Stimulated activated naive CD8-positive, alpha-beta T cell treated with anti-CD3 and anti-CD28 coated beads, Interleukin-15, amount 100 ng/mL, for 72 hours (primary cell): ENCODE measurements at regions not wholly inside any gene's neighbourhood (a gene's known extent, or its start where the extent isn't known, plus 50 kb on each side); places are given as distances from the start of the nearest gene placed in this dataset.
A peak's percentile ranks its signal among the peaks of the same experiment; 100 is the strongest.

Source experiments
- ATAC-seq: fragments of 150-1000 bp; cut with Tn5 transposase; 2 replicates; pipeline ENCODE4 v1.10.0; 2021; ENCODE audit warnings: mild to moderate bottlenecking, moderate library complexity
- DNase-seq, 2 donors: peaks; one replicate each; pipeline ENCODE4 v3.0.0; 2021 to 2022
- H3K27ac Mint-ChIP-seq, 2 donors: one replicate each; pipeline ENCODE4 v1.8.0; 2022; ENCODE audit warnings: mild to moderate bottlenecking in 2 of 2, mixed read lengths in 2 of 2, moderate library complexity in 2 of 2
- H3K27me3 Mint-ChIP-seq: one replicate; pipeline ENCODE4 v1.8.0; 2022; ENCODE audit warnings: mixed read lengths
- H3K4me1 Mint-ChIP-seq: one replicate; pipeline ENCODE4 v1.8.0; 2022; ENCODE audit warnings: mild to moderate bottlenecking, mixed read lengths
- H3K4me3 Mint-ChIP-seq, 2 donors: one replicate each; pipeline ENCODE4 v1.8.0; 2022; ENCODE audit warnings: mild to moderate bottlenecking in 2 of 2, mixed read lengths in 2 of 2, moderate library complexity in 1 of 2
- H3K9me3 Mint-ChIP-seq, 2 donors: one replicate each; pipeline ENCODE4 v1.8.0; 2022; ENCODE audit warnings: mixed read lengths in 2 of 2

DNA sequence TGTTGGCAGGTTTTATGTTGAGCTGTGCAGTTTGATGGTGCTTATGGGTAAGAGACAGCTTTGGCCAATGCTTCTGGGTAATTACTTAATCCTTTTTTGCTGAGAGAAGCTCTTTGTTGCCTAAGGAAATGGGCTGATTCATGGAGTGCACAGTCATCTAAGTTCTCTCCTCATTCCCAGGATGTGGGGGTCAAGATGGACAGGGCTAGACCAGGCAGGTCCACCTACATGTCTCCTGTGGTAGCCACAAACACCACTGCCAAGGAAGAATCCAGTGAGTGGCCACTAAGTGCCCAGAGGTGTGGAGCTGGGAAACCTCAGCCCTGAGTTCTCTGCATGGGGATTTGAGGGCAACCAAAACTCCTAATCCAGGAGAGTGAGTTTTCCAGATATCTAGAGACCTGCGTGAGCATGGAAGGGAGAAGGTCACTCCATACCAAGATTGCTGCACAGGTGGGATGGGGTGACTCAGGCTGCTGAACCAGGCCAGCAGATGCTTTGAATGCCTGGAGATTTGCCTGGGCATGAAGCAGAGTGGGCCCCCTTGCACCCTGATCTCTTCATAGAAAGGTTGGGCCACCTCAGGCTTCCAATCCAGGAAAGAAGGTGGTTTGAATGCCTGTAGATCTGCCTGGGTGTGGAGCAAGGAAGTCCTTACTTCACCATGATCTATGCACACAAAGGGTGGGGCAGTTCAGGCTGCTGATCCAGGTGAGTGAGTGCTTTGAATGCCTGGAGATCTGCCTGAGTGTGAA, 234.8 kb upstream of the GNPDA2 start:
- no peaks in the 10 kb centered on the region for H3K4me1 Mint-ChIP-seq
- DNase-seq (no peak), ATAC-seq (no peak)
- H3K9me3 Mint-ChIP-seq: peaks cover 37 to 45% of the 10 kb centered on the region in 2 donors
- no peak overlapping the region for H3K27ac Mint-ChIP-seq
- H3K27me3 Mint-ChIP-seq: no peaks in the 10 kb centered on the region
- no peak overlapping the region for H3K4me3 Mint-ChIP-seq

- Mint-ChIP-seq H3K4me1 (no peaks in the 10 kb centered on the region), H3K27me3 (no peaks in the 10 kb centered on the region), H3K27ac (no peak overlapping the region), H3K4me3 (no peak overlapping the region), H3K9me3 (no peaks in the 10 kb centered on the region)
- DNase-seq (no peak), ATAC-seq (no peak)
Measured at GRCh38 chr4:44931720-44932119, 205.4 kb upstream of the GNPDA2 start.

- Mint-ChIP-seq H3K4me1 (no peaks in the 10 kb centered on the region), H3K9me3 (no peaks in the 10 kb centered on the region), H3K27me3 (no peaks in the 10 kb centered on the region), H3K27ac (no peak overlapping the region), H3K4me3 (no peak overlapping the region)
- no peak for ATAC-seq
- DNase-seq: no peak
Measured at GRCh38 chr4:44928785-44929184, 202.4 kb upstream of the GNPDA2 start.

- no peak for DNase-seq
- no peak overlapping the region for H3K4me3 Mint-ChIP-seq
- H3K4me1 Mint-ChIP-seq: no peaks in the 10 kb centered on the region
- no peak overlapping the region for H3K27ac Mint-ChIP-seq
- no peaks in the 10 kb centered on the region for H3K27me3 Mint-ChIP-seq
- H3K9me3 Mint-ChIP-seq: no peaks in the 10 kb centered on the region
- ATAC-seq: no peak
Measured at GRCh38 chr4:44927399-44928380, 201.3 kb upstream of the GNPDA2 start.

- Mint-ChIP-seq H3K9me3 (peaks cover 0 to 4% of the 10 kb centered on the region in 2 donors), H3K27me3 (no peaks in the 10 kb centered on the region), H3K27ac (no peak overlapping the region), H3K4me3 (peak overlapping the region in 1 of 2 donors; percentile 49), H3K4me1 (no peaks in the 10 kb centered on the region)
- ATAC-seq (no peak), DNase-seq (no peak)
Measured at GRCh38 chr4:44916411-44916810, 190.1 kb upstream of the GNPDA2 start.

DNA sequence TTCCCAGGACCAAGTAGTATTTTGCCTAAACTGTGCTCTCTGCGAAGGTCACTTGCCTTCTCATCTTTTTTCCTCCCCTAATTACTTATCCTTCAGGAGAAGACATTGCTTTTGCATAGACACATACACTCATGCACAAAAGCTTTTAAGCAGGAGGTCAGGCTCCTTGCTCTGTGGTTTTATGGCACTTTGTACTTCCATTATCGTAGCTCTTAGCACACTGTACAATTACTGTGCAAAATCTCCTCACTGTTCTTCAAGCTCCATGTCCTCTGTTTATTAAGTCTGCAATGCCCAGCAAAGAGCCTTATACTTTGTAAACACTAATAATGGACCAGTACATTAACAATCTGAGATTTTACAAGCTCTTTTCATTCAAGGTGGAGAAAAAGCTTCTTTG, 188.4 kb upstream of the GNPDA2 start:
- Mint-ChIP-seq H3K27ac (no peak overlapping the region), H3K4me3 (no peak overlapping the region), H3K27me3 (no peaks in the 10 kb centered on the region), H3K9me3 (peaks cover 0 to 4% of the 10 kb centered on the region in 2 donors), H3K4me1 (no peaks in the 10 kb centered on the region)
- DNase-seq: no peak
- ATAC-seq: no peak

GRCh38 chr4:44914223-44914622, 187.9 kb upstream of the GNPDA2 start:
- ATAC-seq: no peak
- Mint-ChIP-seq H3K27me3 (no peaks in the 10 kb centered on the region), H3K4me1 (no peaks in the 10 kb centered on the region), H3K27ac (no peak overlapping the region), H3K9me3 (peaks cover 0 to 4% of the 10 kb centered on the region in 2 donors), H3K4me3 (no peak overlapping the region)
- DNase-seq: no peak

DNA sequence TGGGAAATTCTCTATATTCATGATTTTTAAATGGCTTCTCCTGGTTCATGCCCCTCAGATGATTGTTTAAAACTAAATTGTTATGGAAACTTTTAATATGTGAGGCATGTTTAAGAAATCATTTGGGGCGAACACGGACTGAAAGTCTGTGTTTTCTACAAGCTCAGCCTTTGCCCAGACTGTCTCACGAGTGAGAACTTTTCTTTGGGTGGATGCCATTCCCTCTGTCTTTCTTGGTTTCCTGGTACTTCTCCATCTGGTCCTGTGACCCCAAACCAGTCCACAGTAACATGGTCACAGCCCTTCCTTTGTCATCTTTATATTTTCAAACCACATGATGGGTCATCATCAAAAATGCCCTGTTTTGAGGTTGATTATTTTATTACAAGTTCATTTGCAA, 186.6 kb upstream of the GNPDA2 start:
- Mint-ChIP-seq H3K27ac (no peak overlapping the region), H3K4me1 (no peaks in the 10 kb centered on the region), H3K27me3 (no peaks in the 10 kb centered on the region), H3K9me3 (peaks cover 0 to 4% of the 10 kb centered on the region in 2 donors), H3K4me3 (no peak overlapping the region)
- DNase-seq: no peak
- no peak for ATAC-seq

GRCh38 chr4:44908565-44908964, 182.2 kb upstream of the GNPDA2 start:
- DNase-seq: no peak
- no peak for ATAC-seq
- Mint-ChIP-seq H3K4me1 (no peaks in the 10 kb centered on the region), H3K4me3 (no peak overlapping the region), H3K9me3 (peaks cover 11 to 16% of the 10 kb centered on the region in 2 donors), H3K27ac (no peak overlapping the region), H3K27me3 (no peaks in the 10 kb centered on the region)

GRCh38 chr4:44872246-44872645, 145.9 kb upstream of the GNPDA2 start:
- H3K4me1 Mint-ChIP-seq: no peaks in the 10 kb centered on the region
- no peaks in the 10 kb centered on the region for H3K9me3 Mint-ChIP-seq
- ATAC-seq: no peak
- H3K27me3 Mint-ChIP-seq: peaks cover 5% of the 10 kb centered on the region
- H3K27ac Mint-ChIP-seq: no peak overlapping the region
- no peak overlapping the region for H3K4me3 Mint-ChIP-seq
- DNase-seq: no peak

DNA sequence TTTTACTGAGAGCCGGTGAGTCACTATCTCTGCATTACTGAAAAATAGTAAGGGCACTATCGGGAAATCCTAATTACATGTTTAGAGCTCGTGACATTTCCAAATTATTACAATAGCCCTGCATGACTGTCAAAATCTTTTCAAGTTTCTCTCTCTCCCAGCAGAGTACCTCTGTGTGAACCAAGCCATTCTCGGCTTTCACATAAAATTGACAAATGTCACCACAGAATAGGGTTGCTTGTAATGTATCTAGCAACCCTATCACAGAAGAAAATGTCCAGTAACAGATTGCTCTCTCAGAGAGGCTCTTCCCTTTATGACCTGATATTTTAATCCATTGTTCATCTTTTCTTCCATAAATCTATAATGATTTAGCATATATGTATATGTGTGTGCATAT, 144.8 kb upstream of the GNPDA2 start:
- H3K27me3 Mint-ChIP-seq: peaks cover 5% of the 10 kb centered on the region
- ATAC-seq (no peak), DNase-seq (no peak)
- no peak overlapping the region for H3K27ac Mint-ChIP-seq
- no peaks in the 10 kb centered on the region for H3K4me1 Mint-ChIP-seq
- H3K9me3 Mint-ChIP-seq: no peaks in the 10 kb centered on the region
- H3K4me3 Mint-ChIP-seq: no peak overlapping the region

DNA sequence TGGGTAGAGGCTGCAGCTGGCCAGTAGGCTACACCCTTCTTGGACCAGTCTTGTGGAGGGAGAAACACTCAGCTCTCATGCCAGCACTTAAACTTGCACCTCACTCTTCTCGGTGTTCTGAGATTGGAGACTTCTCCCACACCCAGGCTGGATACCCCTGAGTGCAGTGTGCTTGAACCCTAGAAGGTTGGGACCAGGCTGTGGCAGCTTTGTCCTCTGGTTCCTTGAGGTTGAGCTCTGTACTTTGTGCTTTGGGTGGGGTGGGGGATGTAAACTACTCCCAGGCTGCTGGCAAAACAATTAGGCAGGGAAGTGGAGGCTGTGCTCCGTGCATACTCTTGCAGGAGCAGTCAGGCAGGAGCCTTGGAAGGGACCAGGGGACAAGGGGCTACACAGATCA, 143.6 kb upstream of the GNPDA2 start:
- no peak for DNase-seq
- no peaks in the 10 kb centered on the region for H3K4me1 Mint-ChIP-seq
- no peaks in the 10 kb centered on the region for H3K9me3 Mint-ChIP-seq
- H3K27me3 Mint-ChIP-seq: peaks cover 5% of the 10 kb centered on the region
- no peak overlapping the region for H3K27ac Mint-ChIP-seq
- ATAC-seq: peak; percentile 20
- no peak overlapping the region for H3K4me3 Mint-ChIP-seq

GRCh38 chr4:44869222-44869882, 143.0 kb upstream of the GNPDA2 start:
- peaks cover 5% of the 10 kb centered on the region for H3K27me3 Mint-ChIP-seq
- H3K4me3 Mint-ChIP-seq: no peak overlapping the region
- no peak overlapping the region for H3K27ac Mint-ChIP-seq
- H3K9me3 Mint-ChIP-seq: no peaks in the 10 kb centered on the region
- DNase-seq: no peak
- H3K4me1 Mint-ChIP-seq: no peaks in the 10 kb centered on the region
- ATAC-seq: no peak

- no peaks in the 10 kb centered on the region for H3K4me1 Mint-ChIP-seq
- no peak overlapping the region for H3K4me3 Mint-ChIP-seq
- H3K9me3 Mint-ChIP-seq: no peaks in the 10 kb centered on the region
- DNase-seq (no peak), ATAC-seq (no peak)
- no peak overlapping the region for H3K27ac Mint-ChIP-seq
- no peaks in the 10 kb centered on the region for H3K27me3 Mint-ChIP-seq
Measured at GRCh38 chr4:44861756-44862155, 135.4 kb upstream of the GNPDA2 start.

GRCh38 chr4:44859477-44859876, 133.1 kb upstream of the GNPDA2 start:
- no peaks in the 10 kb centered on the region for H3K9me3 Mint-ChIP-seq
- no peaks in the 10 kb centered on the region for H3K27me3 Mint-ChIP-seq
- H3K27ac Mint-ChIP-seq: no peak overlapping the region
- no peak overlapping the region for H3K4me3 Mint-ChIP-seq
- H3K4me1 Mint-ChIP-seq: no peaks in the 10 kb centered on the region
- ATAC-seq (no peak), DNase-seq (no peak)

DNA sequence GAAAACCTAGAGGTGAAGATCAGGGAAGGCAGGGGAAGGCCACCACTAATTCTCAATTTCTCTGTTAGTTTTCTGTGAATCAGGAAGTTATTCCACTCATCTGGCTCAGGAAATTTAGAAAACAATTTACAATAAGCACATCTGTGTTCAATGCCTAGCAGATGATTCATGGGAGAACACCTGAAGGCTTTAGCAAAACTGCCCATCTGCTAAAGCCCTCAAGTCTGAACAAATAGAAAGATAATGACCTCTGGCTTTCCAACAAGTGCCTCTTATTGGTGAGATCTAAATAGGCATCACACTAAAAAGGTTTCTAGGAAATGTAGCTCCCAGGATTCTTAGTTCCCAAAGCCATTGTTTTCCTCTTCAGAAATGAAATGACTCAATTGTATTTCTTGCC, 122.1 kb upstream of the GNPDA2 start:
- Mint-ChIP-seq H3K4me1 (no peaks in the 10 kb centered on the region), H3K27me3 (no peaks in the 10 kb centered on the region), H3K27ac (no peak overlapping the region), H3K9me3 (peaks cover 13 to 20% of the 10 kb centered on the region in 2 donors), H3K4me3 (no peak overlapping the region)
- DNase-seq: no peak
- ATAC-seq: no peak
